ENCODE measurements at regions not wholly inside any gene's neighbourhood (a gene's known extent, or its start where the extent isn't known, plus 50 kb on each side); places are given as distances from the start of the nearest gene placed in this dataset.
"Not testable (repeated sequence)": the region's sequence is repeated elsewhere in the genome, so short reads cannot be mapped to it uniquely, and the experiment has no call there.

- intact Hi-C loops (cut with micrococcal nuclease; ENCODE audit: unreplicated experiment), result no loop called here
- no peak overlapping the region for H3K4me2 ChIP-seq (ENCODE audit: low read depth, low read length)
- POLR2A ChIA-PET, result no interaction called here
- ATAC-seq (no peak), FAIRE-seq (no peak), DNase-seq (ENCODE audit: low spot score) (no peak)
- H3K4me3 ChIP-seq (replicated peaks in 1 of 3; ENCODE audit: insufficient read depth in 1 of 3, low read depth in 2 of 3, low read length in 3 of 3), result no peak overlapping the region
- H3K9ac ChIP-seq (ENCODE audit: insufficient read depth, low read depth, low read length), result no peak overlapping the region
- no peaks in the 10 kb centered on the region for H3K36me3 ChIP-seq (replicated peaks in 1 of 2; ENCODE audit: control insufficient read depth in 1 of 2, insufficient read depth in 2 of 2, low read length in 2 of 2)
- no peak for TF ChIP-seq RERE (CRISPR knock-in tag; IDR thresholded peaks at IDR 0.05; ENCODE audit: low read depth)
- no peak for TF ChIP-seq ZNF768 (CRISPR knock-in tag; IDR thresholded peaks at IDR 0.05)
- no peak for TF ChIP-seq NR2F1 (CRISPR knock-in tag; IDR thresholded peaks at IDR 0.05)
- no peak for TF ChIP-seq AKNA (CRISPR knock-in tag; IDR thresholded peaks at IDR 0.05; ENCODE audit: borderline replicate concordance)
- TF ChIP-seq ZSCAN9 (CRISPR knock-in tag; IDR thresholded peaks at IDR 0.05; ENCODE audit: borderline replicate concordance), result no peak
- no peak for TF ChIP-seq ZNF83 (CRISPR knock-in tag; IDR thresholded peaks at IDR 0.05; ENCODE audit: borderline replicate concordance)
- TF ChIP-seq ZNF343 (CRISPR knock-in tag; IDR thresholded peaks at IDR 0.05), result no peak
- no peak for TF ChIP-seq HMGA1 (CRISPR knock-in tag; conservative IDR thresholded peaks at IDR 0.05)
- no peak for TF ChIP-seq RAD21 (CRISPR knock-in tag; IDR thresholded peaks at IDR 0.05)
- peaks cover 1 to 41% of the 10 kb centered on the region in 2 experiments; a peak in 3 of 5 replicates for H3K27me3 ChIP-seq (ENCODE audit: control insufficient read depth in 1 of 2, insufficient read depth in 2 of 2, low read length in 2 of 2)
- 51% methylated on average over 3 of the region's 3 CpGs for WGBS (ENCODE audit: low lambda C conversion rate)
- no peaks in the 10 kb centered on the region for H3K79me2 ChIP-seq (ENCODE audit: insufficient read depth, low read length)
- no peaks in the 10 kb centered on the region for H3K4me1 ChIP-seq (ENCODE audit: insufficient read depth, low read length)
- H4K20me1 ChIP-seq (ENCODE audit: insufficient read depth, low read length), result no peaks in the 10 kb centered on the region
- no TSS peak for BruUV-seq (replicated peaks)
- H2AFZ ChIP-seq (ENCODE audit: low read length), result no peak overlapping the region
- CTCF ChIA-PET (ENCODE audit: low intra/inter-chr PET ratio, low total read pairs), result no interaction called here
- in situ Hi-C loops (cut with HindIII; ENCODE audit: extremely low pct_ligation_motif_present, low pct_unique_long_range_greater_than_20kb), result no loop called here
- no peak overlapping the region for H3K27ac ChIP-seq (ENCODE audit: extremely low read length, insufficient read depth, low read length)
- no peaks in the 10 kb centered on the region for H3K9me3 ChIP-seq (ENCODE audit: low read length)
Observed at GRCh38 chr1:20409012-20409411, 77.0 kb downstream of the CAMK2N1 start.

GRCh38 chr1:20408133-20408650 lies 77.8 kb downstream of the CAMK2N1 start:
- H3K9ac ChIP-seq (ENCODE audit: insufficient read depth, low read depth, low read length); intact Hi-C loops (cut with micrococcal nuclease; ENCODE audit: unreplicated experiment); H3K27ac ChIP-seq (ENCODE audit: extremely low read length, insufficient read depth, low read length); H3K4me3 ChIP-seq (replicated peaks in 1 of 3; ENCODE audit: insufficient read depth in 1 of 3, low read depth in 2 of 3, low read length in 3 of 3); BruUV-seq (replicated peaks); CTCF ChIA-PET (ENCODE audit: low intra/inter-chr PET ratio, low total read pairs); H2AFZ ChIP-seq (ENCODE audit: low read length); in situ Hi-C loops (cut with HindIII; ENCODE audit: extremely low pct_ligation_motif_present, low pct_unique_long_range_greater_than_20kb); POLR2A ChIA-PET; H3K36me3 ChIP-seq (replicated peaks in 1 of 2; ENCODE audit: control insufficient read depth in 1 of 2, insufficient read depth in 2 of 2, low read length in 2 of 2); DNase-seq (ENCODE audit: low spot score); H3K4me1 ChIP-seq (ENCODE audit: insufficient read depth, low read length); H3K4me2 ChIP-seq (ENCODE audit: low read depth, low read length); FAIRE-seq; ATAC-seq; H4K20me1 ChIP-seq (ENCODE audit: insufficient read depth, low read length); H3K79me2 ChIP-seq (ENCODE audit: insufficient read depth, low read length); H3K9me3 ChIP-seq (ENCODE audit: low read length): not testable (repeated sequence)
- 6% methylated on average over 6 of the region's 6 CpGs for WGBS (ENCODE audit: low lambda C conversion rate)
- peaks cover 1 to 36% of the 10 kb centered on the region in 2 experiments; a peak in 3 of 5 replicates for H3K27me3 ChIP-seq (ENCODE audit: control insufficient read depth in 1 of 2, insufficient read depth in 2 of 2, low read length in 2 of 2)

All from HepG2 (cell line).